ENCODE measurements at regions not wholly inside any gene's neighbourhood (a gene's known extent, or its start where the extent isn't known, plus 50 kb on each side); places are given as distances from the start of the nearest gene placed in this dataset.

- TF ChIP-seq Cebpa-rat (IDR thresholded peaks at IDR 0.05) = no peak
- Histone ChIP-seq H3K9ac (no peak overlapping the region), H3K4me1 (no peaks in the 10 kb centered on the region), H3K36me3 (no peaks in the 10 kb centered on the region), H3K4me3 (no peak overlapping the region), H3K9me3 (no peaks in the 10 kb centered on the region), H3K4me2 (no peak overlapping the region), H3K27me3 (no peaks in the 10 kb centered on the region), H4K20me1 (no peaks in the 10 kb centered on the region), H3K27ac (no peak overlapping the region)
Measured at GRCh38 chr6:100322886-100323285, 141.8 kb downstream of the SIM1 start.

GRCh38 chr6:100320686-100321085, 144.0 kb downstream of the SIM1 start:
- H3K4me3 ChIP-seq = no peak overlapping the region
- no peaks in the 10 kb centered on the region for H4K20me1 ChIP-seq
- no peaks in the 10 kb centered on the region for H3K27me3 ChIP-seq
- no peak overlapping the region for H3K9ac ChIP-seq
- no peak for TF ChIP-seq Cebpa-rat (IDR thresholded peaks at IDR 0.05)
- no peak overlapping the region for H3K4me2 ChIP-seq
- H3K36me3 ChIP-seq = no peaks in the 10 kb centered on the region
- H3K4me1 ChIP-seq = no peaks in the 10 kb centered on the region
- no peak overlapping the region for H3K27ac ChIP-seq
- H3K9me3 ChIP-seq = no peaks in the 10 kb centered on the region

GRCh38 chr6:100317031-100317430, 147.7 kb downstream of the SIM1 start:
- no peak overlapping the region for H3K27ac ChIP-seq
- no peak overlapping the region for H3K4me2 ChIP-seq
- no peaks in the 10 kb centered on the region for H4K20me1 ChIP-seq
- H3K27me3 ChIP-seq = no peaks in the 10 kb centered on the region
- TF ChIP-seq Cebpa-rat (IDR thresholded peaks at IDR 0.05) = no peak
- no peak overlapping the region for H3K9ac ChIP-seq
- no peaks in the 10 kb centered on the region for H3K9me3 ChIP-seq
- no peaks in the 10 kb centered on the region for H3K36me3 ChIP-seq
- H3K4me1 ChIP-seq = peaks cover 11% of the 10 kb centered on the region
- no peak overlapping the region for H3K4me3 ChIP-seq

GRCh38 chr6:100314186-100314585, 150.5 kb downstream of the SIM1 start:
- Histone ChIP-seq H3K9ac (no peak overlapping the region), H4K20me1 (no peaks in the 10 kb centered on the region), H3K27me3 (no peaks in the 10 kb centered on the region), H3K27ac (no peak overlapping the region), H3K4me1 (peaks cover 11% of the 10 kb centered on the region), H3K36me3 (no peaks in the 10 kb centered on the region), H3K4me2 (no peak overlapping the region), H3K9me3 (no peaks in the 10 kb centered on the region), H3K4me3 (no peak overlapping the region)
- no peak for TF ChIP-seq Cebpa-rat (IDR thresholded peaks at IDR 0.05)

GRCh38 chr6:100311707-100312251, 152.9 kb downstream of the SIM1 start:
- Histone ChIP-seq H3K27ac (no peak overlapping the region), H3K4me2 (no peak overlapping the region), H3K27me3 (no peaks in the 10 kb centered on the region)

GRCh38 chr6:100309174-100309573, 155.5 kb downstream of the SIM1 start:
- Histone ChIP-seq H3K9ac (no peak overlapping the region), H3K36me3 (no peaks in the 10 kb centered on the region), H3K27ac (no peak overlapping the region), H3K4me1 (peaks cover 11% of the 10 kb centered on the region), H3K4me3 (no peak overlapping the region), H4K20me1 (no peaks in the 10 kb centered on the region), H3K4me2 (no peak overlapping the region), H3K27me3 (no peaks in the 10 kb centered on the region), H3K9me3 (no peaks in the 10 kb centered on the region)
- no peak for TF ChIP-seq Cebpa-rat (IDR thresholded peaks at IDR 0.05)

More at GRCh38 chr6:100311707-100312251, 152.9 kb downstream of the SIM1 start:
- Histone ChIP-seq H3K9ac (no peak overlapping the region), H3K4me3 (no peak overlapping the region), H3K36me3 (no peaks in the 10 kb centered on the region), H4K20me1 (no peaks in the 10 kb centered on the region), H3K9me3 (no peaks in the 10 kb centered on the region), H3K4me1 (peaks cover 11% of the 10 kb centered on the region)
- TF ChIP-seq Cebpa-rat (IDR thresholded peaks at IDR 0.05) = no peak

GRCh38 chr6:100307561-100307960, 157.2 kb downstream of the SIM1 start:
- Histone ChIP-seq H3K4me3 (no peak overlapping the region), H3K4me2 (no peak overlapping the region), H3K27ac (no peak overlapping the region), H3K9me3 (no peaks in the 10 kb centered on the region), H4K20me1 (no peaks in the 10 kb centered on the region), H3K27me3 (no peaks in the 10 kb centered on the region), H3K9ac (no peak overlapping the region), H3K4me1 (peaks cover under 1% of the 10 kb centered on the region; the same call in 1 of the 2 replicates), H3K36me3 (no peaks in the 10 kb centered on the region)
- no peak for TF ChIP-seq Cebpa-rat (IDR thresholded peaks at IDR 0.05)

- Histone ChIP-seq H3K4me1 (no peaks in the 10 kb centered on the region), H3K4me3 (no peak overlapping the region), H3K27me3 (no peaks in the 10 kb centered on the region), H3K9me3 (no peaks in the 10 kb centered on the region), H3K9ac (no peak overlapping the region), H3K36me3 (no peaks in the 10 kb centered on the region), H3K27ac (no peak overlapping the region), H4K20me1 (no peaks in the 10 kb centered on the region), H3K4me2 (no peak overlapping the region)
- TF ChIP-seq Cebpa-rat (IDR thresholded peaks at IDR 0.05) = no peak
Measured at GRCh38 chr6:100305209-100305869, 159.4 kb downstream of the SIM1 start.

- no peak for TF ChIP-seq Cebpa-rat (IDR thresholded peaks at IDR 0.05)
- H3K27me3 ChIP-seq = no peaks in the 10 kb centered on the region
- H3K36me3 ChIP-seq = no peaks in the 10 kb centered on the region
Measured at GRCh38 chr6:100304575-100304974, 160.1 kb downstream of the SIM1 start.

GRCh38 chr6:100301731-100302130, 163.0 kb downstream of the SIM1 start:
- Histone ChIP-seq H3K36me3 (no peaks in the 10 kb centered on the region), H3K4me2 (no peak overlapping the region), H4K20me1 (no peaks in the 10 kb centered on the region), H3K27me3 (no peaks in the 10 kb centered on the region), H3K4me3 (no peak overlapping the region), H3K4me1 (no peaks in the 10 kb centered on the region), H3K9me3 (no peaks in the 10 kb centered on the region), H3K27ac (no peak overlapping the region), H3K9ac (no peak overlapping the region)
- no peak for TF ChIP-seq Cebpa-rat (IDR thresholded peaks at IDR 0.05)

More at GRCh38 chr6:100304575-100304974, 160.1 kb downstream of the SIM1 start:
- Histone ChIP-seq H3K9me3 (no peaks in the 10 kb centered on the region), H3K4me1 (no peaks in the 10 kb centered on the region), H3K9ac (no peak overlapping the region), H3K27ac (no peak overlapping the region), H4K20me1 (no peaks in the 10 kb centered on the region), H3K4me3 (no peak overlapping the region), H3K4me2 (no peak overlapping the region)
